Activated CD4-positive, alpha-beta T cell treated with anti-CD3 and anti-CD28 coated beads, Interleukin-2, amount 50 U/mL, for 4 hours (primary cell): ENCODE measurements at regions not wholly inside any gene's neighbourhood (a gene's known extent, or its start where the extent isn't known, plus 50 kb on each side); places are given as distances from the start of the nearest gene placed in this dataset.
"Not testable (repeated sequence)": the region's sequence is repeated elsewhere in the genome, so short reads cannot be mapped to it uniquely, and the experiment has no call there.

ENCODE experiments used
- DNase-seq, 2 experiments: peaks; one replicate each; pipeline ENCODE4 v3.0.0-alpha.2; 2020

DNA sequence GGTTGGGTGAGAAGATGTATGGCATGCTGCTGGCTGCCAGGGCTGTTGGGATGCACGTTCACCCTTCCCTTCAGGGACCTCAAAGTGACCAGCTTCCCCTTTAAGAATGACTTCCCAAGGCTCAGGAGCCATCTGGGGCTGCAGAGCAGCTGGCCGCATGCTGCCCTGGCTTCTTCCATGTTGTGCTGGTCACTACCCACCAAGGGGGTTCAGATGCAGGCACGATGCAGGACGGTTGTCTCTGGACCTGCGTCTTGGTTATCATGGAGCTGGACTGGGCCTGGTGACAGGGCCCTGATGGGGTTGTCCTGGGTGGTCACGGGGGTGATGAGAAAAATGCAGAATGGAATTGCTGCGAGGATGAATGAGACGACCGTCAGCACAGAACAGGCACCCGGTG, 297.8 kb downstream of the POTED start:
- DNase-seq: not testable (repeated sequence)

GRCh38 chr21:13896596-13897247, 287.1 kb downstream of the POTED start:
- not testable (repeated sequence) for DNase-seq

- not testable (repeated sequence) for DNase-seq
Observed at GRCh38 chr21:13893617-13894016, 284.0 kb downstream of the POTED start.

DNA sequence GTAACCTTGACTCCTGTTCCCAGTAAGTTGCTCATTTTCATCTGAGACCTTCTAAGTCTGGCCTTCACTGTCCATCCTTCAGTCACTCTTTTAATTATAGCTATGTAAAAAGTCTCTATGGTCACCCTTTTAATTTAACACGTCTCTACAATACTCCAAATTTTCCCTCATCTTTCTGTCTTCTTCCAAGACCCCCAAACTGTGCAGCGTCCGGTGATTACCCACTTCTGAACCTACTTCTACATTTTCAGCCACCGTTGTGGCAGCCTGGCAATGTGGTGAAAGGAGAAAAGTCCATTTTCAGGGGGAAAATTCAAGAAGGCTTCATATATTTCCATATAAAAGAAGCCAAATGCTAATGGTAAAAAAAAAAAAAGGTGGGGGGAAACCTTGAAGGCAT, 283.4 kb downstream of the POTED start:
- not testable (repeated sequence) for DNase-seq

DNA sequence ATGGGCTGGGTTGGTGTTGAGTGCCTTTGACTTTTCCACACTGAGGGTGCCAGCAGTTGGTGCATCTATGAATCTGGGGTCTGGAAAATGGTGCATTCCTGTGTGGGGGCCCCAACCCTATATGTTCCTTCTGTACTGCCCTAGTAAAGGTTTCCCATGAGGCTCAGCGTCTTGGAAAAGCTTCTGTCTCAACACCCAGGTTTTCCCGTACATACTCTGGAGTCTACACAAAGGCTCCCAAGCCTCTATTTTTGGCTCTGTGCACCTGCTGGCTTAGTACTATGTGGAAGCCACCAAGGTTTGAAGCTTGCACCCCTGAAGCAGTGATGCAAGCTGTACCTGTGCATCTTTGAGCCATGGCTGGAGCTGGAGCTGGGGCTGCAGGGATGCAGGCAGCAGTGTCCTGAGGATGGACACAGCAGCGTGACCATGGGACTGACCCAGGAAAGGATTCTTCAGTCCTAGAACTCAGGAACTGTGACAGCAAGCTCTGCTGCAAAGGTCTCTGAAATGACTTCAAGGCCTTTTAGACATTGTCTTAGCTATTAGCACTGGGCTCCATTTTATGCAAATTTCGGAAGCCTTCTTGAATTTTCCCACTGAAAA, 282.7 kb downstream of the POTED start:
- DNase-seq: not testable (repeated sequence)

DNA sequence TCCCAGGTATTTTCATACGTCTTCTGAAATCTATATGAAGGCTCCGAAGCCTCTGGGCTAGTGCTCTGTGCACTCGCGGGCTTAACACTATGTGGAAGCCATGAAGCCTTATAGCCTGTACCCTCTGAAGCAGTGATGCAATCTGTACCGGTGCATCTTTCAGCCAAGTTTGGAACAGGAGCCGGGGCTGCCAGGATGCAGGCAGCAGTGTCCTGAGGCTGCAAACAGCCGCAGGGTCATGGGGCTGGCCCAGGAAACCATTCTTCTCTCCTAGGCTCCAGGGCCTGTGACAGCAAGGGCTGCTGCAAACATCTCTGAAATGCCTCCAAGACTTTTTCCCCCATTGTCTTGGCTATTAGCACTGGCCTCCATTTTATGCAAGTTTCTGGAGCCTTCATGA, 279.6 kb downstream of the POTED start:
- not testable (repeated sequence) for DNase-seq

DNA sequence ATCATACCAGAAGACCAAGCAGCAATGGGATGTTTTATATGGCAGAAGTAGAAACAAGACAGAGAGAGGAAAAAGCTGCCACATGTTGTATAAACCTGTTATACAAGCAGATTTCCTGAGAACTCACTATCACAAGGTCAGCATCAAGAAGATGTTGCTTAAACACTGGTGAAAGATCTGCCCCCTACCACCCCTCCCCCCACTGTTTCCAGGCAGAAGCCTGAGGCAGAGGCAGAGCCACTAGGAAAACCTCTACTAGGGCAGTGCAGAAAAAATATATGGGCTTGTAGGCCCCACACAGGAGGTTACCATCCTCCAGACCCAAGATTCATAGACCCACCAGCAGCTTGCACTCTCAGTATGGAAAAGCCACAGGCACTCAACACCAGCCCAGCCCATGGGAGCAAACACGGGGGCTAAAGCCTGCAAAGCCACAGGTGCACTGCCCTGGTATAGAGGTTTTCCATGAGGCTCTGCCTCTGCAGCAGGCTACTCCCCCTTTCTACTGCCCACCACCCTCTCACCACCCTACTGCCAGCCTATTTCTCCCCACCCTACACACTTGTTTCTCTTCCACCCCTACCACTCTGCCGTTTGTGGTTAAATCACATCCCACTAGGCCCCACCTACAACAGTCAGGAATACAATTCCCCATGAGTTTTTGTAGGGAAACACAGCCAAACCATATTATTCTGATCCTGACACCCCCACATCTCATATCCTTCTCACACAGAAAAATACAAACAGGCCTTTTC, 274.2 kb downstream of the POTED start:
- DNase-seq: not testable (repeated sequence)

DNA sequence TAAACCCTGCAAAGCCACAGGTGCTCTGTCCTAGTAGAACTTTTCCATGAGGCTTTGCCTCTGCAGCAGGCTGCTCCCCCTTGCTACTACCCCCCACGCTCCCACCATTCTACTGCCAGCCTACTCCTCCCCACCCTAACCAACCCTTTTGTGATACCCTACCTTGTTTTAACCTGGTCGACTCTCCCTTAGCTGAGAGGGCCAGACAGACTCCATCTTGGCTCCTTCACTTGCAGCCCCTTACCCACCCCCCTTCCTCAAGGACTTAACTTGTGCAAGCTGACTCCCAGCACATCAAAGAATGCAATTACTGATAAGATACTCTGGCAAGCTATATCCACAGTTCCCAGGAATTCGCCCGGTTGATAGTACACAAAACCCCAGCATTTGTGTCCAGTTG, 267.9 kb downstream of the POTED start:
- DNase-seq: not testable (repeated sequence)

DNA sequence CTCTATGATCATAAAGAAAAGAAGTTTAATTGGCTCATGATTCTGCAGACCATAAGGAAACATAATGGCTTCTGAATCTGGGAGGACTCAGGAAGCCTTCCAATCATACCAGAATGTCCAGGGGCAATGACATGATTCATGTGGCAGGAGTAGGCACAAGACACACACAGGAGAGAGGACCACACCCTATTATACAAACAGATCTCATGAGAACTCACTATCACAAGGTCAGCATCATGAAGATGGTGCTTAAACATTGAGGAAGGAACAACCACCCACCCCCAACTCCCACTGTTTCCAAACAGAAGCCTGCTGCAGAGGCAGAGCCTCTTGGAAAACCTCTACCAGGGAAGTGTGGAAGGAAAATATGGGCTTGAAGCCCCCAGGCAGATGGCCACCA, 267.4 kb downstream of the POTED start:
- DNase-seq: not testable (repeated sequence)

- DNase-seq: not testable (repeated sequence)
Observed at GRCh38 chr21:13874001-13874400, 264.4 kb downstream of the POTED start.

- DNase-seq: no peak
Observed at GRCh38 chr21:13854638-13855037, 245.1 kb downstream of the POTED start.

GRCh38 chr21:13850808-13851207, 241.2 kb downstream of the POTED start:
- not testable (repeated sequence) for DNase-seq

DNA sequence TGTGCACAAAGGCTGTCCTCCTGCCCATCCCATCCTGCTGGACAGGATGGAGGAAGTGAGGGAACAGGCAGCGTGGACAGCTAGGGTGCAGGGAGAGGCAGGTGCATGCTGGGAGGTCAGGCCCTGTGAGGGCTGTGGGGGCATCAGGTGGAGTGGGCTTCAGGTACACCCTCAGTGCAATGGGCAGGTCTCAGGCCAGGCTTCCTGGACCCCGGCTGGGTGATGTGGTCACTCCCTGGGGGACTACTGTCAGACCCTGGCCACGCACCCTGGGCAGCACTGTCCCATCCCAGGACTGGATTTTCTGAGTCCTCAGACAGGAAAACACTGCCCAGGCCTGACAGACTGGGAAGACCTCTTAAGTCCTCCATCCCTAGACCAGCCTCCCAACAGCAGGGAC, 239.9 kb downstream of the POTED start:
- DNase-seq: not testable (repeated sequence)

GRCh38 chr21:13846718-13847117, 237.1 kb downstream of the POTED start:
- DNase-seq: not testable (repeated sequence)

DNA sequence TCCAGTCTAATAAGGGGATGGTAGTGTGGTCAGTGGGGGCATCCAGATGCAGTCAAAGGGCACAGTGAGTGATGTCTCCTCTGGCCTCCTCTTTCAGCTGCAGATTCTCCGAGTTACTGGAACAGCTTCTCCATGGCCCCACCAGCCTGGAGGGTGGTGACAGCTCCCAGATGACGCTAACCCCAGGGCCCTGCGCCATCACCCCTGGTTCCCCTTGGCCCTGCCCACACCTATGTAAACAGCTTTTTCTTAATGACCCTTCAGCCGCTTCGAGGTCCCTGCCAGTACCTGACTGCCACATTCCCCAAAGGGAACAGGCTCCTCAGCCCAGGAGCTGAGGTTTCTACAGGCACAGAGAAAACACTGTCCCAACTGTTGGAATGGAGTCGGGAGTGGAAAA, 235.0 kb downstream of the POTED start:
- DNase-seq: not testable (repeated sequence)

DNA sequence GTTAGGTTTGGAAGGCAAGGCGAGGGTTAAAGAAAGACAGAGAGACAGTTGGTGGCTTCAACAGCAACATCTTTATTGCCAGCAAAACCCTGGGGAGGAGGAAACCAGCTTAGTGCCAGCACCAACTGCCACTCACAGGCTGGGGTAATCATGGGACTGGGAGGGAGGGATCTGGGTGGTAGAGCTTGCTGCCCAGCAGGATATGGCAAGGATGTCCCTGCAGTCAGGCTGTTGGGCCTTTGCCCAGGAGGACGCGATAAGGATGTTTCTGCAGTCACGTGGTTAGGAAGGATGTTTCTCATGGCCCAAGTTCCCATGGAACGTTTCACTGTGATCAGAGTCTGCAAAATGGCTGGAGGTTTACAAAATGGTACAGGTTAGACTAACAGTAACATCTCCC, 233.5 kb downstream of the POTED start:
- DNase-seq: not testable (repeated sequence)

GRCh38 chr21:13827666-13828065, 218.1 kb downstream of the POTED start:
- DNase-seq: not testable (repeated sequence)

DNA sequence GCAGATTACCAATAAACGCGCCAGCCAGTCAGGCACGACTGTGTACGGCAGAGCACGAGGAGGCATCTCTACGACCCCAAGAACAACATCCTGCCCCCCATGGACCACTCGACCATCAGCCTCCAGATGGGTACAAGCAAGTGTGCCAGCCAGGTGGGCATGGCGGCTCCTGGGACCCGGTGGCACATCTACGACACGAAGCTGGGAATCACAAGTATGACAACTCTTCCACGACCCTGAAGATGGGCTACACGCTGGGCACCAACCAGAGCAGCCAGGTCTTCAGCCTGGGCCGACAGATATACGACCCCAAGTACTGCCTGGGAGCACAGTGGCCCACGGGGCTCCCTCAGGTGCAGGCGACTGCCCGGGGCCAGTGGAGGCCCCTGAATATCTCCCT, 217.6 kb downstream of the POTED start:
- DNase-seq: no peak

- not testable (repeated sequence) for DNase-seq
Observed at GRCh38 chr21:13826511-13826910, 216.9 kb downstream of the POTED start.

- not testable (repeated sequence) for DNase-seq
Observed at GRCh38 chr21:13825218-13825778, 215.7 kb downstream of the POTED start.

- DNase-seq: not testable (repeated sequence)
Observed at GRCh38 chr21:13820286-13820685, 210.7 kb downstream of the POTED start.

DNA sequence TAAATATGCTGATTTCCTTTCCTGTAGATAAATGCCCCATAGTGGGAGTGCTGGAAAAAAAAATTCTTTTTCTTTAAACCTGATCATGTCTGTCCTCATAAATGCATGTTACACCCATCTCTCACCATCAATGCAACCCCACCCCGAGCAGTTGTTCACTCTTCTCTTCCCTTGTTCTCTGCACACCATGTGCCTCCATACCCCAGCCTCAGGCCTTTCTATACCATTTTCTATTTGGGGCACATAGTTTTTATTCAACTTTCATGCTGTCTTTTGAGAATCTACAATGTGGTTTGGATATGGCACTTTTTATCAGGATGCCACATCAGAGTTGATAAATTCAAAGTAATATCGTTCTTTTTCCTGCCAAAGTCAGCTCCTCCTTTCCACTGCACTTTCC, 202.6 kb downstream of the POTED start:
- not testable (repeated sequence) for DNase-seq

DNA sequence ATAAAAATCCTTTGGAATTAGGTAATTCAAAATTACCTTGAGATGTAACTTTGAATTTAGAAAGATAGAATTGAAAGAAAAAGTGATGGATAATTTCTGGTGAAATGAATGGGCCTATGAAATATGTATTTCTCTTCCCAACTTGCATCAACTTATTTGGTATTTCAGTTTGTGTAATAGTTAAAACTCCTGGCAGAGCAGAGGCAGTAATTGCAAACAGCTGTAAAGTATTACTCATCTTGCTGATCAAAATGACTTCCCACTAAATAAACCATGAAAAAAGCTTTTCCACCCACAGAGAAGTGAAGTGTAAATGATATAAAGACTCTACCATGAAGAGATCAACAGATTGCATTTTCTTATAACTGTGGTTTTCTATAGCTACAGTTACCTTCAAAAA, 201.0 kb downstream of the POTED start:
- DNase-seq: not testable (repeated sequence)

- DNase-seq: not testable (repeated sequence)
Observed at GRCh38 chr21:13806444-13806843, 196.9 kb downstream of the POTED start.
